ENCODE measurements at regions not wholly inside any gene's neighbourhood (a gene's known extent, or its start where the extent isn't known, plus 50 kb on each side); places are given as distances from the start of the nearest gene placed in this dataset.
A peak's percentile ranks its signal among the peaks of the same experiment; 100 is the strongest.
"Not testable (repeated sequence)": the region's sequence is repeated elsewhere in the genome, so short reads cannot be mapped to it uniquely, and the experiment has no call there.

DNA sequence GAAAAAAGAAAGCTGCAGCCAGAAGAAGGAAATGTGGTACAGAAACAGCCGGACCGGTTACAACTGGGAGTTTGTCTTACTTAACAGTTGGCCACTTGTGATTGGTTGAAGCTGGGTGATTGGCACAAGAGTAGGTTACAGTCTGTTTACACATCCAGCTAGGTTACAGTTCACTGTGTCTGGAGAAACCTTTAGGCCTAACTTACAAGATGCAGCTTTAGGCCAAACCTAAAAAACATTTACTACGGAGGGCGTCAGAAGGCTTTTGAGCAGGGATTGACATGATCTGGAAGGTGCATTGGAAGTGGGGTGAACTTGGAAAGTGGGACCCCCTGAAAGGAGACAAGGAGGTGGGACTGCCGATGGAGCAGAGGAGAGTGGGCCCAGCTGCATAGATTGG lies 122.3 kb downstream of the BANF2 start:
- DNase-seq (ENCODE audit: low spot score), result no peak
- ATAC-seq, result peak; percentile 86

DNA sequence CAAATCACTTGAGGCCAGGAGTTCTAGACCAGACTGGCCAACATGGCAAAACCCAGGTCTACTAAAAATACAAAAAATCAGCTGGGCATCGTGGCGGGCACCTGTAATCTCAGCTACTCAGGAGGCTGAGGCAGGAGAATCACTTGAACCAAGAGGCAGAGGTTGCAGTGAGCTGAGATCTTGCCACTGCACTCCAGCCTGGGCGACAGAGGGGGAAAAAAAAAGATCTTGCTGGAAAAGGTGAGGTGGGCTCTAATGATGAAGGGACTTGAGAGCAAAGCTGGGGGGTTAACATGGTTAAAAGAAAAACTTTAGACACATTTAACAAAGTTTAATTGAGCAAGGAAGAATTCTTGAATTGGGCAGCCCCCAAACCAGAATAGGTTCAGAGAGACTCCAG lies 121.8 kb downstream of the BANF2 start:
- not testable (repeated sequence) for ATAC-seq; DNase-seq (ENCODE audit: low spot score)

DNA sequence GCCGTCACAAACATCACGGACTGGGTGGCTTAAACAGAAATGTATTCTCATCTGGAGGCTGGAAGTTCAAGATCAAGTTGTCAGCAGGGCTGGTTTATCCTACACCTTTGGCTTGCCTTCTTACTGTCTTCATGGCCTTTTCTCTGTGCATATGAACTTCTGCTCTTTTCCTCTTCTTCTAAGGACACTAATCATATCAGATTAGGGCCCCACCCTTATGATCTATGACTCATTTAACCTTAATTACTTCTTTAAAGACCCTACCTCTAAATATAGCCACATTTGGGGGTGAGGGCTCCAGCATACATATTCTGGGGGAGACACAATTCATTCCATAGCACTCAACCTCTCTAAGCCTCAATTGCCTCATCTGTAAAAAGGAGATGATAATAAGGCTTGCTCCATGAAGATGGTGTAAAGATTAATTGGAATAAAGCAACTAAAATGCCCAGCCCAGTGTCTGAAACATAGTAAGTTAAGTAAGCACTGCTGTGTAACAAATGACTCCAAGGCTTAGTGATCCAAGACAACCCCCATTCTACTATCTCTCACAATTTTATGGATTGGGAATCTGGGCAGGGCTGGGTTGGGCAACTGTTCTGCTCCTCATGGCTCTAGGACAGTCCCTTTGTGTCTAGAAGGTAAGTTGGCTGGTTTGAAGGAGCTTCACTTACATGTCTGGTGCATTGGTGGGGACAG lies 119.8 kb downstream of the BANF2 start:
- ATAC-seq (no peak), DNase-seq (ENCODE audit: low spot score) (no peak)

DNA sequence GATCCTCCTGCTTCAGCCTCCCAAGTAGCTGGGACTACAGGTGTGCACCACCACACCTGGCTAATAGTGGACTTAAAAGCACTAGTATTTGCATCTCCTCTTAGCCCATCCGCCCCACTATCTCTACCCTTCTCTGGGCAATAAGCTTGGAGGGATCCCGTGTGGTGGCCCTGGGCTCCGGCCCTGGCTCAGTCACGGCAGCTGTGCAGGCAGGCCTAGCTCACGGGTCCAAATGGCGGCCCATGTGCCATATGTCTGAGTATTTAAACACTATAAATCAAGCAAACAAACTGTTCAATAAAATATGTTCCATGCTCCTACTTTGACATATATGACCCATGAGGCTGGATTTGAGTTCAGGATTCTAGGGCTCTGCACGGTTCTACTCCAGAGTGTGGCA lies 118.4 kb downstream of the BANF2 start:
- no peak for ATAC-seq
- DNase-seq (ENCODE audit: low spot score), result no peak

DNA sequence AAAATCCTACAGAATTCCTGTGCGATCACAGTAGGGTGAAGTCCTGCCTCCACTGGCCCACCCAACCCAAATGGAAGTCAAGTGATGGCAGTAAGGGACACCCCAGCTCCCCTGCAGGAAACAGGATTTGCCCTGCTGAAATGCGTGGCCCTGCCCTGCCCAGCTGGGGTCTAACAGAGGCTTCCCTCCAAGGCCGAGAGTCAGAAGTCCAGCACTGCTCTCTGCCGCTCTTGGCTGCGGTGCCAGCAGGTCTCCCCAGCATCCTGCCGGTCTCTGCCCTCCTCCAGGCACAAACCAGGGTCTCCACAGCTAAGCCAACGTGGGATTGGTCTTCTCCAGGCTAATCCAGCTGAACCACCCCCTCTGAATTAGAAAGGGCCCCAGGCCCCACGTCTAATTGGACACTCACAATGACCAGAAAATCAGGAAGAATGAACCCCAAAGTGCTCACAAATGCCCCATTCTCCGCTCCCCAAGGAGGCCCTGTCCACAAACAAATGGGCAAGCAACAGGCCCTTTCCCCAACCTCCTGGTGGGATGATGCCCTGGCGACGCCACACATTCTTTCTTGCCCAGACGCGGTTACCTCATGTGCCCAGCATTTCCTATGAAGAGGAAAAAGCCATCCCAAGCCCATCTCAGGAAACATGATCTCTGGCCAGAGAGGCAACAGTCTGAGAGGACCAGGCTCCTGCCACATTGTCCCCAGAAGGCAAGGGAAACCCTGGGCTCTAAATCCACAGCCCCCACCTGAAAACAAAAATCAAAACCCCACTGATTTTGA lies 117.2 kb downstream of the BANF2 start:
- ATAC-seq (no peak), DNase-seq (ENCODE audit: low spot score) (no peak)

DNA sequence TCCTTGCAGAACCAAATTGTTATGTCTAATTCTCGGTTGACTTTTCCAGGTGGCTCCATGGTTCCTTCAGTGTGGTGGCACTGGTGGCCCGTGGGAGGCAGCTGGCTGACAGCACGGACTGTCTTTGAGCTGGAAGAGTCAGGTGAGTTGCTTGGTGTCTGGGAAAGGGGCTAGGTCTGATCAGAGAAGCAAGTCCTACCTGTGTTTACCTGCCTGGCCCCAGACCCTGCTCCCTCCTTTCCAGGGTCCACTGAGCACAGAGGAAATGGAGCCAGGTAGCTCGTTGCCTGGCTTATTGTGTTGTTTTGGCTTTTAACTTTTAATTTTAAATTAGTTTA lies 111.8 kb downstream of the BANF2 start:
- DNase-seq (ENCODE audit: low spot score) (no peak), ATAC-seq (no peak)

DNA sequence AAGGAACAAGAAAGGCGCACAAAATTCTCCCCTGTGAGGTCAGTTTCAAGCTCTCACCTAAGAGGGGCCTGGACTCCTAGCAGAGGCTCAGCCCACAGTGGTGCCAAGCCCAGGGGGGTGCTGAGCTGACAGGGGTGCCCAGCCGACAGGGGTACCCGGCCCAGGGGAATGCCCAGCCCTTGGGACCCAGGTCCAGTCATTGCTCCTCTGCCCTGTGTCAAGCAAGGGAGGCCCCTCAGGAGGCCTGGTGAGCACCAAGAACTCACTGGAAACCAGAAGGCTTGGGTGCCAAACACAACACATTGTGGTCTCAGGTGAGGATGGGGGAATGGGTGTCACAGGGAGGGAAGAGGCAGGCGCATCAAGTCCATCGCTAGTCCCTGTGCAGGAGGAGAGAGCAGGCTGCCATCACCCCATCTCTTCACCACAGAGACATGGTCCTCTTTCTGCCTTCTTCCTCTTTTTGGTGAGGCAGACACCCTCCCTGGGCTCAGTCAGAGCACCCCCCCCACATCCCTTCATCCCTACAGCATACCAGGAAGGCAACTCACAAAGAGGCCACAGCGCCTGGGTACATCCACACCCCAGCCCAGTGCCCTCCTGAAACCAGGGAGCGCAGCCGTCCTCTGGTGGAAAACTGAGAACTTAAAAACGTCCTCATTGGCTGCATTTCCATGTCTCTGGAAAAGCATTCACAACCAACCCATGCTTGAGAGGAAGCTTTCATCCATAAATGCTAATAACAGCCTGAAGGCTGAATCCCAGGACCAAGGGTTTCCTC lies 111.3 kb downstream of the BANF2 start:
- ATAC-seq (no peak), DNase-seq (ENCODE audit: low spot score) (no peak)

DNA sequence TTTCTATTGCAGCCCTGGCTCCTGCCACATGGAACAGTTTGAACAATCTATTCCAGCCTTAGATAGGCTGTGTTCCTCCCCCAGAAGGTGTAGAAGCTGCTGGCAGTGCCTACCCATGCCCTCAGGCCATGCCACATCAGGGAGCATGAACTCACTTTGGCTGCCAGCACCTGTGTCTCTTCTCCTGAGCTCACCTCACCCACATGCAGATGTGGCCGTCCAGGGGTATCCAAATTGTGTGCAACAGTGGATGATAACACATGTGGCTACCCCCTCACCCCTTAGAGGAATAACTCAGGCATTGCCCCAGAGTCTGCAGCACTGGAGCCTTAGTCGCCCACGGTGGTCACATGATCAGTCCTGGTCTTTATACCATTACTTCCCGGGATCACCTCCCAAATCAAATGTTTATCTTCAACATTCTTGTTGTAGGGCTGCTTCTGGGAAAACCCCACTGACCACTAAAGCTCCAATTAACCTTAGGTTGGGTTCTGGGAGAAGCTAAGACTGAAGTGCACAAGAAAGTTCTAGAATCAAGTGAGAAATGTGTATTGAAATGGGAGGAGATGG lies 110.4 kb downstream of the BANF2 start:
- ATAC-seq (peak; percentile 77), DNase-seq (ENCODE audit: low spot score) (peak; percentile 68)

DNA sequence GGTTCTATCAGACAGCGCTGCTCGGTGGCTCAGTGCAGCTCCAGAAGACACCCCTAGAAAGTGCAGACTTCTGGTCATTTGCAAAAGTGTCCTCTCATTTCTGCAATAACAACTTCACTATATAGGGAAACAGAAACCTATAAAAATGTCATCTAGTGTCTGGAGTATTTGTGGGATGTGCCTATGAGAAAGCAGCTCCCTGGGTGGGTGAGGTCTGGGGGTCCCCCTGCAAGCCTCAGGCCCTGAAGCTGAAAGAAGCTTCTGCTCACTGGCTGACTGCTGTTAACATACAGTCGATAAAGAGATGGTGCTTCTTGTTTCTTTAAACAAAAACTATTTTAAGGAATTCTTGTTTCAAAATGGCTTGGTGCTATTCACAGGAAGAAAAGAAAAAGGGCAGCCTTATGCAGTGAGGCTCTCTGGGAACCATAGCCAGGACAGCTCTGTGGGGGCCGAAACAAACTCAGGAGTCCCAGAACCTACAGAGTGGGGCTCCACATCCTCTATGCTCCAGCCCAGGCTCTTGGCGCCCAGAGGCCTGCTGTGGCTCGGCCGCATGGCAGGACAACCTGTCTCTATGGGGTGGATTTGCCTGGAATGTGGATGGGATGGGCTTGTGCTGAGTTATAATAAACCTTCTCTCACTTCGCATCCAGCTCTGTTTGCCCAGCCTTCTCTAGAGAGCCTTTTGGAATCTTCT lies 109.7 kb downstream of the BANF2 start:
- ATAC-seq (no peak), DNase-seq (ENCODE audit: low spot score) (no peak)

DNA sequence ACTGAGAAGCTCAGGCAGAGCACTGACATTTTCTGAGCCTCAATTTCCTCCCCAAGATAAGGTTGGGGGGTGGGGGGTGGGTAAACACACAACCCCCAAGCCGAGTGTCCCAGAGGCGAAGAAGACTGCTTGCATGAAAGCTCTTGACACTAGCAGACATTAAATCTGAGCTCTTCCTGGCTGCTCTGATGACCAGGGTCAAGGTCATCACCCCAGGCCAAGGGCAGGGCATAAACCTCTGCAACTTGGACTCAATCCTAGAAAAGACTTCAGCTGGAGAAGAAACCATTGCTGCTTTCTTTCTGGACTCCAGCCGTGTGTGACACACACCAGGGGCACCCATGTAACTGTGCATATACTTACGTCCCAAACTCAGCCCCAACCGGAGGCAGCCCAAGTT lies 109.0 kb downstream of the BANF2 start:
- peak; percentile 7 for ATAC-seq

DNA sequence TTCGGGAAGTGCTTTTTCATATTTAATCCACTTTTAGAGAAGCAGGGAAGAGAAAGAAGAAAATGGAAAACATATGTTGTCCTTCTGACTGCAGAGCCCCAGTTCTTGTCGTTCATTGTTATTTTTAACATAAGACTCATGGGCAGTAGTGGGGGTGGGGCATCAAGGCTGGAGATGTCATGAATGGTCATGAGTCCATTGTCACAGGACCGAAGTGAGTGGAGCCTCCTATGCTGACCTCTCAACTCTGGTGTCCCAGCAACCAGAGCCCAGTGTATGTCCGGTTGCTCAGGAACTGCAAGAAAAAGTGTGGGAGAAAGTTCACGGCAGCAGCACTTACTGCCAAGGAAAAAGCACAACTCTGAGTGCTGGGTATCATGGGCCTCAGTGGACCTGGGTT lies 108.6 kb downstream of the BANF2 start:
- DNase-seq (ENCODE audit: low spot score), result no peak
- ATAC-seq, result peak; percentile 35

More for the DNA sequence above, 109.0 kb downstream of the BANF2 start:
- DNase-seq (ENCODE audit: low spot score), result no peak

DNA sequence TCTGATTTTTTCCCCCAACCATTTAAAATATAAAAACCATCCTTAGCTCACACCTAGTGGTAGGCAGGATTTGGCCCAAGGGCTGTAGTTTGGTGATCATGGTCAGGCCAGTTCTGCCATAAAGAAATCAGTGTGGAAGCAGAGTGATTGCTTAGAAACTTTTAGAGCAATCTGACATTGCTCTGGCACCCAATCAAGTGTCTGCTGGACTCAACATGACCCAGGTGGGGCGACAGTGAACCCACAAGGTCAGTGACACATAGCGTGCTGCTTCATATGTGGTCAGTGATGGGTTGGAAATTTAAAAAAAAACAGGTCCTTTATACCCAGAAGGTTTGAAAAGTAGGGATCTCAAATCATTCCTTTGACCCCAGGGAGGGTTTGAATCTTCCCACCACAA lies 107.9 kb downstream of the BANF2 start:
- DNase-seq (ENCODE audit: low spot score), result peak; percentile 64

DNA sequence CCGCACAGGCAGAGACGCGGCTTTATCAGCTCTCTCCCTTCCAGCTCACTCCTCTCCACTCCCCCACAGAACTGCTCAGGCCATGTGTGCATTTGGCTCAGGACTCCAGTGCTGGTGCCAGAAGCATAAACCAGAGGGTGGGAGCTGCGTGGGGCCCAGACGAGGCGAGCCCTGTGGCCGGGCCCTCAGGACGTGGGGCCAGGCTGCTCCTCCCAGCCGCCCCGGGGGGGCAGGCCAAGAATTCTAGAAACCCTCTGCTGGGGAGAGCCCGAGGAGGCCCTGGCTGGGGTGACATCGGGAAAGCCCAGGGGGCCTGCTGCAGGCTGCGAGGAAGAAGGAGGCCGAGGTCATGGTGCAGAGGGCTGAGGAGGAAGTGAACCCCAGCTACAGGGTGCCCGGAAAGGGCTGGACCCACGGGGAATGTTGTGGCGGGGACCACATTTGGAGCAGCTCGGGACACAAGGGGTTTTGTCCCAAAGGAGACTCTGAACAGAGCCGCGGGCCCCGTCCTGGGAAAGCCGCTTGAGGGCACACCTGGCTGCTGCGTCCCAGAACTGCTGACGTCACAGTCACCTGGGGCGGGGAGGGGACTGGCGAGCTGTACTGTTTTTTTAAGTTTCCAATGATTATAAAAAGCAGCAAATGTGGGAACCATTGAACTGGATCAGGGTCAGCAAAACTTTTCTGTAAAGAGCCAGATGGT lies 107.1 kb downstream of the BANF2 start:
- DNase-seq (ENCODE audit: low spot score), result peak; percentile 66
- ATAC-seq, result peak; percentile 60

More for the DNA sequence above, 107.9 kb downstream of the BANF2 start:
- peak; percentile 27 for ATAC-seq

DNA sequence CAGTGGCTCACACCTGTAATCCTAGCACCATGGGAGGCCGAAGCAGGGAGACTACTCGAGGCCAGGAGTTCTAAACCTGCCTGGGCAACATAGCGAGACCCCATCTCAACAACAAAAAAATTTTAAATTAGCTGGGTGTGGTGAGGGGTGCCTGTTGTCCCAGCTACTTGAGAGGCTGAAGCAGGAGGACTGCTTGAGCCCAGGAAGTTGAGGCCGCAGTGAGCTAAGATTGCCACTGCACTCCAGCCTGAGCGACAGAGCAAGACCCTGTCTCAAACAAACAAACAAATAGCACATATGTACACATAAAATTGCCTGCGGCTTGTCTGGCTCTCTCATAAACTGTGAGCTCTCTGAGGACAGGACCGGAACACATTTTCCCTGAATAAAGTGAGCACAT lies 106.3 kb downstream of the BANF2 start:
- DNase-seq (ENCODE audit: low spot score) (no peak), ATAC-seq (no peak)

DNA sequence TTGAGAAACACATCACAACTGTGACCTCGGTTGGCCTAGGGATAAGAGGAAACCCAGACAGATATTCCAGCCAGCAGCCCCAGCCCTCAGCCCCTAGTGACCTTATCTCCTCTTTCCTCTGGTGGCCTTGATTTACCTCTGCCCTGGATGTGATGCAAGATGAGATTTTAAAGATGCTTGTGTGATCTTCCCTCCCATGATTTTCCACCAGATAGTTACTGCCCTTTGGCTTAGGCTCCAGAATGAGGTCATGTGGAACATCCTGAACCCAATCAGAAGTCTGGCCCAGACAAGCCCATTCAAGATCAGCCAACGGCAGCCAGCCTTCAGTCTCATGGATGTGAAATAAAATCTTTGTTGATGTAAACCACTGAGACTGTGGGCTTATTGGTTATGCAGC lies 104.0 kb downstream of the BANF2 start:
- DNase-seq (ENCODE audit: low spot score) (no peak), ATAC-seq (peak; percentile 25)

DNA sequence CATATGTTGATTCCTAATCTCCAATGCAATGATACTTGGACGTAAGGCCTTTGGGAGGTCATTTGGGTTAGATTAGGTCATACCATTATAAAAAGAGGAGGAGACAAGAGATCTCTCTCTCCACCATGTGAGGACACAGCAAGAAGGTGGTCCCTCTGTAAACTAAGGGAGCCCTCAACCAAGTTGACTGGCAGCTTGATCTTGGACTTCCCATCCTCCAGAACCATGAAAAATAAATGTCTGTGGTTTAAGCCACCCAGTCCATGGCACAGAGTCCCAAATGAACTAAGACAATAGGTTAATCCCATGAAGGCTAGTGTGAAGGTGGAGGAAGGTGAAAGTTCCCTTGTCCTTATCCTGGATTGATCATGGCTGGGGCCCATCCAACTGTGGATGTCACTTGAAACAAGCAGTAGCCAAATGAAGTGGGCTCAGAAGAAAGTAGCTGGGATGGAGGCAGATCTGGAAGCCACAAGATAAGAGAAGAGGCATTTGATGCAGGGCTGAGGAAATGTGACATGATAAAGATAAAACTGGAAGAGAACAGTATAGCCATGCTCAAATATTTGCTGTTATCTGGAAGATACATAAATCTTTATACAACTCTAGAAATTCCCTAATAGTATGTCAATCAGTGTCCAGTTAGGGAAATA lies 99.9 kb downstream of the BANF2 start:
- DNase-seq (ENCODE audit: low spot score) (no peak), ATAC-seq (no peak)

DNA sequence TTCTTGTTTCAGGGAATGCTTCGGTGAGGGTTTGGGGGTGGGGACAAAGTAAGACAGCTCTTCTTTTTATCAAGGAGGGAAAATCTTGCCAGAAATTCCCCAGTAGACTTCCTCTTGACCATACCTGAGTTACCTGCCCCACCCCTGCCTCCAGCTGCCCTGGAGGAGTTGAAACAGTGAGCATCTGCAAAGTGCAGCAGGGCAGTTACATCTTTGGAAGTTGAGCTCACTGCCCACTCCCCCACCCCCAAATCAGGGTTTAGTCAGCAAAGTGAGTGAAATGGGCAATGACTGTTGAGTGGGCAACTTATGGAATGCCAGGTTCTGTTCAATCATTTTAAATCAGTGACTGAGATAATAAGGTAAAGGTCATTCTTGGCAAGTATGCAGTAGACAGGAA lies 98.8 kb downstream of the BANF2 start:
- DNase-seq (ENCODE audit: low spot score), result no peak
- ATAC-seq, result no peak

DNA sequence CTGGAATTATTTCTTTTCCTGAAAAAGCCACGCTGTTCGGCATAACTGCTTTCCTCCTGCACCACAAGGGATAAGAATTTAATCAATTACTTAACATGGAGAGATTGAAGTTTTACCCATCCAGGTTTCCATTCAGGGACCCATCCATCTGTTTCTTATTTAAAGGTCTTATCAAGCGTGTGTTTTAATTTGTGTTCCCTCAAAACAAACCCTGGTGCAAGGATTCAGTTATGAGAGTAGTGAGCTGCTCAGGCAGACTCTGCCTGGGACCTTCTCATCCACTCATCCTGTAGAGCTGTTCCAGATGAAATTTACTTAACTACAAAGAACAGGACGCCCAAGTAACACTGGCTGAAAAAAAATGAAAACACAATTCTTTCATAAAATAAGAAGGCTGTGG lies 97.8 kb downstream of the BANF2 start:
- ATAC-seq, result no peak
- no peak for DNase-seq (ENCODE audit: low spot score)

DNA sequence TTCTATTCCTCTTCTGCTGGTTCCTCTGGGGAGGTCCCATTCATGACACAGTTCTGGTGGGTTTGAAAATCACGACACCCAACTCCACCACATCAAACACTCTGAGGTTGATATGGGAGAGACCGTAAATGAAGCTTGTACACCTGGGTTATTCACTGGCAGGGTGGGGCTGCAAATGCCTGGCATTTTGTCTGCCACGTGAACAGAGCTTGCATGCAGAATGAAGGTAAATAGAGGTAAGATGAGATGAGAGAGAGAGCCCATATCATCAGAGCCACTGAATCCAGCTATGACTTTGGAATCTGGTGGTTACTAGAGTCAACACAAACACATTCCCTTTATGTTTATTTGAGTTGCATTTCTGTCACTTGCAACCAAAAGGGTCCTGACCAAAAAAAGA lies 97.4 kb downstream of the BANF2 start:
- no peak for DNase-seq (ENCODE audit: low spot score)
- no peak for ATAC-seq

DNA sequence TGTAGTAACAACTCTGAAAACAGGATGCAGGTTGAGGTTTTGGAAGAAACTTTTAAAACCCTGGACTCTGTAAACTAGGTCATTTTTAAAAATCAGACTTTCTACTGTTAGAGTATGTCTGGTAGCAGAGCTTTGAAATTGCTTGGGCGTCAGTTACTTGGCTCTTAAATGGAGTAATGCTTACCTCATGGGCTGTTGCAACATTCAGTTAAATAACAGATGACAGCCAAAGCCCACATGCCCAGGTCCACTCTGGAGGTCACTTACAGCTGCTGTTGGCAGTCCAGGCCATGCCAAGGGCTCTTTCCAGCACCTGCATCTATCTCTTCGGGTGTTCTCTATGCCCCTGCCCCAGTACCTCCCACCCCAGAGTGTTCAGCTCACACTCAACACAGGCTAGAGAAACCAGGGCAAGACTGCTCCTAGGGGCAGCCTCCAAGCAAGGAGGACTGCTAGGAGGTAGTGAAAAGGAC lies 96.4 kb downstream of the BANF2 start:
- peak; percentile 90 for DNase-seq (ENCODE audit: low spot score)
- peak; percentile 82 for ATAC-seq

All from left lobe of liver (tissue), 2 donors.